GM23338 (cell line): ENCODE measurements at regions not wholly inside any gene's neighbourhood (a gene's known extent, or its start where the extent isn't known, plus 50 kb on each side); places are given as distances from the start of the nearest gene placed in this dataset.
"Not testable (repeated sequence)": the region's sequence is repeated elsewhere in the genome, so short reads cannot be mapped to it uniquely, and the experiment has no call there.

ENCODE experiments used
- ATAC-seq: fragments of 200-7000 bp; cut with Tn5 transposase; 3 replicates; pipeline ENCODE4 v1.9.1; 2020
- DNase-seq: peaks from one replicate; pipeline ENCODE4 v3.0.0-alpha.2; 2015; ENCODE audit warnings: low spot score
- H2AFZ ChIP-seq: fragments of 200-600 bp; sonication (generic); 2 replicates; pipeline ENCODE4 v1.8.0; 2016; ENCODE audit warnings: antibody characterized with exemption, mild to moderate bottlenecking, moderate library complexity
- H3F3A ChIP-seq: fragments of 200-600 bp; sonication (generic); replicated peaks from 2 replicates; pipeline ENCODE4 v1.8.0; 2017; ENCODE audit warnings: antibody characterized with exemption, mixed run types, low read depth
- H3K27ac ChIP-seq: fragments of 200-600 bp; sonication (generic); 2 replicates; pipeline ENCODE4 v1.6.1; 2016; ENCODE audit warnings: low read depth
- H3K27me3 ChIP-seq: fragments of 200-600 bp; sonication (generic); 2 replicates; pipeline ENCODE4 v1.8.0; 2016; ENCODE audit warnings: mild to moderate bottlenecking, mixed run types, moderate library complexity; ENCODE audit not compliant: insufficient read depth
- H3K36me3 ChIP-seq: fragments of 200-600 bp; sonication (generic); 2 replicates; pipeline ENCODE4 v1.8.0; 2016; ENCODE audit warnings: mild to moderate bottlenecking; ENCODE audit not compliant: insufficient read depth
- H3K4me1 ChIP-seq: fragments of 200-600 bp; sonication (generic); 2 replicates; pipeline ENCODE4 v1.8.0; 2016; ENCODE audit warnings: mild to moderate bottlenecking, moderate library complexity; ENCODE audit not compliant: insufficient read depth
- H3K4me2 ChIP-seq: fragments of 200-600 bp; sonication (generic); 2 replicates; pipeline ENCODE4 v1.7.1; 2017; ENCODE audit warnings: mixed run types
- H3K4me3 ChIP-seq: fragments of 200-600 bp; sonication (generic); 2 replicates; pipeline ENCODE4 v1.6.1; 2016; ENCODE audit warnings: mixed run types
- H3K79me2 ChIP-seq: fragments of 200-600 bp; sonication (generic); replicated peaks from 2 replicates; pipeline ENCODE4 v1.8.0; 2017; ENCODE audit warnings: mild to moderate bottlenecking; ENCODE audit not compliant: insufficient read depth
- H3K9me2 ChIP-seq: fragments of 200-600 bp; sonication (generic); 2 replicates; pipeline ENCODE4 v1.8.0; 2017; ENCODE audit not compliant: insufficient read depth
- H4K20me1 ChIP-seq: fragments of 200-600 bp; sonication (generic); replicated peaks from 2 replicates; pipeline ENCODE4 v1.8.0; 2017; ENCODE audit warnings: mild to moderate bottlenecking; ENCODE audit not compliant: insufficient read depth
- H3K27ac Mint-ChIP-seq: 2 replicates; pipeline ENCODE4 v1.8.0; 2020; ENCODE audit warnings: inconsistent platforms, mild to moderate bottlenecking, moderate library complexity, mixed read lengths
- H3K27me3 Mint-ChIP-seq: 3 replicates; pipeline ENCODE4 v1.8.0; 2022; ENCODE audit warnings: low read depth, mild to moderate bottlenecking, moderate library complexity, mixed read lengths, inconsistent platforms; ENCODE audit not compliant: insufficient read depth, poor library complexity
- H3K36me3 Mint-ChIP-seq: 3 replicates; pipeline ENCODE4 v1.8.0; 2021; ENCODE audit warnings: low read depth, mild to moderate bottlenecking, inconsistent platforms, moderate library complexity, mixed read lengths
- H3K4me1 Mint-ChIP-seq: 3 replicates; pipeline ENCODE4 v1.8.0; 2020; ENCODE audit warnings: mild to moderate bottlenecking, inconsistent platforms, mixed read lengths
- H3K4me3 Mint-ChIP-seq: 3 replicates; pipeline ENCODE4 v1.8.0; 2021; ENCODE audit warnings: moderate library complexity, mild to moderate bottlenecking, inconsistent platforms, mixed read lengths
- H3K9me3 Mint-ChIP-seq: 3 replicates; pipeline ENCODE4 v1.8.0; 2020; ENCODE audit warnings: moderate library complexity, mild to moderate bottlenecking, inconsistent platforms, mixed read lengths
- CREB1 ChIP-seq: fragments of 250-450 bp; sonication (Bioruptor Pico); IDR thresholded peaks from 2 replicates; pipeline ENCODE4 v1.5.0; 2020; ENCODE audit warnings: low read depth, mild to moderate bottlenecking, moderate library complexity
- STAT1 ChIP-seq: IDR thresholded peaks from one replicate; pipeline ENCODE4 v1.6.1; 2016; ENCODE audit warnings: antibody characterized with exemption; ENCODE audit not compliant: unreplicated experiment
- ZNF114 ChIP-seq: fragments of 250-450 bp; sonication (Bioruptor Pico); IDR thresholded peaks from 2 replicates; pipeline ENCODE4 v1.5.0; 2020; ENCODE audit warnings: mild to moderate bottlenecking, moderate library complexity
- ZNF331 ChIP-seq: fragments of 250-450 bp; sonication (Bioruptor Pico); IDR thresholded peaks from 2 replicates; pipeline ENCODE4 v1.5.0; 2020; ENCODE audit warnings: low read depth, mild to moderate bottlenecking, moderate library complexity
- TF ChIP-seq, protein P1 (sequence below): IDR thresholded peaks from 2 replicates; pipeline ENCODE4 v1.6.1; 2016; ENCODE audit warnings: antibody characterized with exemption

- Mint-ChIP-seq H3K36me3 (no peaks in the 10 kb centered on the region), H3K4me3 (no peak overlapping the region), H3K27me3 (no peaks in the 10 kb centered on the region), H3K4me1 (peaks cover 9% of the 10 kb centered on the region), H3K9me3 (peaks cover 9% of the 10 kb centered on the region; the same call in 1 of the 3 replicates), H3K27ac (peak overlapping the region; percentile 17; the same call in 1 of the 2 replicates)
- no peak overlapping the region for H3K4me3 ChIP-seq
- no peaks in the 10 kb centered on the region for H3F3A ChIP-seq
- peaks cover 15% of the 10 kb centered on the region; the same call in 1 of the 2 replicates for H3K9me2 ChIP-seq
- ATAC-seq (peak; percentile 73), DNase-seq (peak; percentile 6)
- no peaks in the 10 kb centered on the region for H3K36me3 ChIP-seq
- H3K79me2 ChIP-seq, result no peaks in the 10 kb centered on the region
- peak overlapping the region; percentile 12; the same call in 1 of the 2 replicates for H3K4me2 ChIP-seq
- TF ChIP-seq, protein P1, sequence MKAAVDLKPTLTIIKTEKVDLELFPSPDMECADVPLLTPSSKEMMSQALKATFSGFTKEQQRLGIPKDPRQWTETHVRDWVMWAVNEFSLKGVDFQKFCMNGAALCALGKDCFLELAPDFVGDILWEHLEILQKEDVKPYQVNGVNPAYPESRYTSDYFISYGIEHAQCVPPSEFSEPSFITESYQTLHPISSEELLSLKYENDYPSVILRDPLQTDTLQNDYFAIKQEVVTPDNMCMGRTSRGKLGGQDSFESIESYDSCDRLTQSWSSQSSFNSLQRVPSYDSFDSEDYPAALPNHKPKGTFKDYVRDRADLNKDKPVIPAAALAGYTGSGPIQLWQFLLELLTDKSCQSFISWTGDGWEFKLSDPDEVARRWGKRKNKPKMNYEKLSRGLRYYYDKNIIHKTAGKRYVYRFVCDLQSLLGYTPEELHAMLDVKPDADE, result no peak
- TF ChIP-seq ZNF331 (CRISPR knock-in tag) (no peak), CREB1 (CRISPR knock-in tag) (no peak)
- peak overlapping the region; percentile 49; the same call in 1 of the 2 replicates for H2AFZ ChIP-seq
- H3K27ac ChIP-seq, result no peak overlapping the region
- H3K27me3 ChIP-seq, result no peaks in the 10 kb centered on the region
- H3K4me1 ChIP-seq, result peaks cover 10% of the 10 kb centered on the region; the same call in 1 of the 2 replicates
- H4K20me1 ChIP-seq, result no peaks in the 10 kb centered on the region
Measured at GRCh38 chr7:42720991-42721796, 190.7 kb downstream of the C7orf25 start.

GRCh38 chr7:42720012-42720411 is 191.9 kb downstream of the C7orf25 start:
- Histone ChIP-seq H3K27me3 (no peaks in the 10 kb centered on the region), H3F3A (no peaks in the 10 kb centered on the region), H3K79me2 (no peaks in the 10 kb centered on the region), H3K4me1 (peaks cover 10% of the 10 kb centered on the region; the same call in 1 of the 2 replicates), H3K9me2 (peaks cover 21% of the 10 kb centered on the region; the same call in 1 of the 2 replicates), H2AFZ (no peak overlapping the region), H3K27ac (no peak overlapping the region), H3K36me3 (no peaks in the 10 kb centered on the region), H3K4me3 (no peak overlapping the region), H3K4me2 (no peak overlapping the region), H4K20me1 (no peaks in the 10 kb centered on the region)
- no peak overlapping the region for H3K4me3 Mint-ChIP-seq
- no peak overlapping the region for H3K27ac Mint-ChIP-seq
- TF ChIP-seq STAT1, result no peak
- TF ChIP-seq, protein P1, result no peak
- no peak for TF ChIP-seq ZNF114 (CRISPR knock-in tag)
- no peaks in the 10 kb centered on the region for H3K27me3 Mint-ChIP-seq
- DNase-seq, result no peak
- ATAC-seq, result no peak
- peaks cover 9% of the 10 kb centered on the region for H3K4me1 Mint-ChIP-seq
- peaks cover 9% of the 10 kb centered on the region; the same call in 1 of the 3 replicates for H3K9me3 Mint-ChIP-seq
- no peaks in the 10 kb centered on the region for H3K36me3 Mint-ChIP-seq

DNA sequence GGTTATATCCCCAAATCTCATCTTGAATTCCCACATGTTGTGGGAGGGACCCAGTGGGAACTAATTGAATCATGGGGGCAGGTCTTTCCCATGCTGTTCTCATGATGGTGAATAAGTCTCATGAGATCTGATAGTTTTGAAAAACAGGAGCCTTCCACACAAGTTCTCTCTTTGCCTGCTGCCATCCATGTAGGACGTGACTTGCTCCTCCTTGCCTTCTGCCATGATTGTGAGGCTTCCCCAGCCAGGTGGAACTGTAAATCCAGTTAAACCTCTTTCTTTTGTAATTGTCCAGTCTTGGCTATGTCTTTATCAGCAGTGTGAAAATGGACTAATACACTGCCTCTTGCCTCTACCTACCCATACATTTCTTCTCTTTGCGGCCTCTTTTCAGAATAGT is 193.4 kb downstream of the C7orf25 start:
- peaks cover 25% of the 10 kb centered on the region for H3K9me2 ChIP-seq
- not testable (repeated sequence) for H3F3A ChIP-seq, H3K4me1 Mint-ChIP-seq, H3K79me2 ChIP-seq, H3K27me3 ChIP-seq, H3K4me2 ChIP-seq, H3K36me3 Mint-ChIP-seq, H3K27ac ChIP-seq, H3K9me3 Mint-ChIP-seq, H3K27me3 Mint-ChIP-seq, ATAC-seq, H2AFZ ChIP-seq, DNase-seq, H4K20me1 ChIP-seq, H3K27ac Mint-ChIP-seq, H3K36me3 ChIP-seq, H3K4me1 ChIP-seq, H3K4me3 Mint-ChIP-seq, H3K4me3 ChIP-seq
